SW480 (cell line): ENCODE measurements at regions not wholly inside any gene's neighbourhood (a gene's known extent, or its start where the extent isn't known, plus 50 kb on each side); places are given as distances from the start of the nearest gene placed in this dataset.
"Not testable (repeated sequence)": the region's sequence is repeated elsewhere in the genome, so short reads cannot be mapped to it uniquely, and the experiment has no call there.

Source experiments
- DNase-seq: peaks from one replicate; pipeline ENCODE4 v3.0.0-alpha.2; 2016; ENCODE audit warnings: low spot score

- DNase-seq: not testable (repeated sequence)
These were observed 129.8 kb upstream of the MB21D2 start for GRCh38 chr3:193047461-193047860.

GRCh38 chr3:193048127-193048526, 130.5 kb upstream of the MB21D2 start:
- no peak for DNase-seq

GRCh38 chr3:193049935-193050334, 132.3 kb upstream of the MB21D2 start:
- no peak for DNase-seq

GRCh38 chr3:193051314-193051713, 133.7 kb upstream of the MB21D2 start:
- DNase-seq: no peak

GRCh38 chr3:193052354-193053045, 134.8 kb upstream of the MB21D2 start:
- no peak for DNase-seq

GRCh38 chr3:193053046-193053435, 135.4 kb upstream of the MB21D2 start:
- DNase-seq: no peak

- no peak for DNase-seq
These were observed 137.7 kb upstream of the MB21D2 start for GRCh38 chr3:193055352-193055751.

GRCh38 chr3:193057616-193058015, 140.0 kb upstream of the MB21D2 start:
- DNase-seq: no peak

GRCh38 chr3:193060748-193061546, 143.3 kb upstream of the MB21D2 start:
- DNase-seq: no peak

GRCh38 chr3:193068365-193068764, 150.7 kb upstream of the MB21D2 start:
- no peak for DNase-seq

GRCh38 chr3:193069732-193070131, 152.1 kb upstream of the MB21D2 start:
- DNase-seq: not testable (repeated sequence)

GRCh38 chr3:193078996-193079753, 161.5 kb upstream of the MB21D2 start:
- DNase-seq: peak; percentile 11

- no peak for DNase-seq
These were observed 160.1 kb upstream of the PLAAT1 start for GRCh38 chr3:193080821-193081365.

GRCh38 chr3:193085655-193086054, 155.4 kb upstream of the PLAAT1 start:
- DNase-seq: no peak

- no peak for DNase-seq
These were observed 154.3 kb upstream of the PLAAT1 start for GRCh38 chr3:193086681-193087080.

- no peak for DNase-seq
These were observed 153.7 kb upstream of the PLAAT1 start for GRCh38 chr3:193087336-193087735.

GRCh38 chr3:193095366-193095765, 145.7 kb upstream of the PLAAT1 start:
- DNase-seq: no peak

GRCh38 chr3:193096076-193096475, 144.9 kb upstream of the PLAAT1 start:
- DNase-seq: no peak

GRCh38 chr3:193114431-193115340, 126.3 kb upstream of the PLAAT1 start:
- no peak for DNase-seq

GRCh38 chr3:193116871-193117270, 124.2 kb upstream of the PLAAT1 start:
- DNase-seq: no peak

GRCh38 chr3:193118907-193119306, 122.1 kb upstream of the PLAAT1 start:
- no peak for DNase-seq
